ENCODE measurements at regions not wholly inside any gene's neighbourhood (a gene's known extent, or its start where the extent isn't known, plus 50 kb on each side); places are given as distances from the start of the nearest gene placed in this dataset.

DNA sequence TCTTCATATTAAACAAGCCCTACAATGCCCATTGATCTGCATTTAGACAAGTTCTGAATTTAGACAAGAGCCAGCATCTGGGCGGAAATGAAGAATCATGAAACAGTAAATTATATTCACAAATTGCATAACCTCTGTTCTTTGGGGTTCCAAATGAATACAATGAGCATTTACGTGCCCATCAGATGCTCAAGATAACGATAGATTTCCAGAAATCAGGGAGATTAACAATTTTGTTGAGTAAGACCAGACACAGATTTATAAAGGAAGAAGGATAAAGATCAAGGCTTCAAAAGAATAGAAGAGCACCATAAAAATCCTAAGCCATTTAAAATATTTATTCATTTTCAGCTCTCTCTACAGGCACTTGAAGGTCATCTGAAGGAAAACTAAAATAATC lies 59.7 kb upstream of the CDH20 start:
- POLR2A ChIA-PET: no interaction called here
- TF ChIP-seq SP2 (IDR thresholded peaks at IDR 0.05; ENCODE audit: extremely low read depth, low read depth, low read length, poor library complexity, severe bottlenecking) (no peak), CBX2 (IDR thresholded peaks at IDR 0.05; ENCODE audit: insufficient read depth, low read length, poor library complexity, severe bottlenecking) (no peak), ARID1B (IDR thresholded peaks at IDR 0.05) (no peak), HIVEP1 (CRISPR knock-in tag; IDR thresholded peaks at IDR 0.05) (no peak), LCOR (CRISPR knock-in tag; IDR thresholded peaks at IDR 0.05) (no peak), FOSL1 (tag; conservative IDR thresholded peaks at IDR 0.05) (no peak), HMG20B (CRISPR knock-in tag; IDR thresholded peaks at IDR 0.05) (no peak), ZNF354B (CRISPR knock-in tag; IDR thresholded peaks at IDR 0.05) (no peak), AFF1 (IDR thresholded peaks at IDR 0.05; ENCODE audit: low read depth in 1 of 2, partially characterized antibody in 2 of 2) (no peak)
- Histone ChIP-seq H3K27me3 (ENCODE audit: control insufficient read depth in 2 of 2, insufficient read depth in 2 of 2, low read length in 2 of 2) (no peaks in the 10 kb centered on the region), H3K36me3 (ENCODE audit: control insufficient read depth, insufficient read depth, low read length) (no peaks in the 10 kb centered on the region), H3K9me1 (ENCODE audit: control insufficient read depth, insufficient read depth, low read length) (no peaks in the 10 kb centered on the region), H3K9ac (ENCODE audit: insufficient read depth in 1 of 2, low read depth in 2 of 2, low read length in 2 of 2) (no peak overlapping the region), H2AFZ (ENCODE audit: low read depth, low read length) (no peak overlapping the region), H3K79me2 (ENCODE audit: control insufficient read depth, insufficient read depth, low read length) (no peaks in the 10 kb centered on the region), H3K4me1 (replicated peaks in 1 of 2; ENCODE audit: control insufficient read depth in 2 of 2, insufficient read depth in 2 of 2, low read length in 2 of 2) (no peaks in the 10 kb centered on the region), H3K27ac (ENCODE audit: extremely low read depth, low read depth, low read length) (no peak overlapping the region), H4K20me1 (replicated peaks; ENCODE audit: control insufficient read depth, insufficient read depth, low read length) (no peaks in the 10 kb centered on the region), H3K4me3 (no peak overlapping the region), H3K9me3 (replicated peaks; ENCODE audit: control insufficient read depth, insufficient read depth, low read depth, low read length) (no peaks in the 10 kb centered on the region), H3K4me2 (ENCODE audit: insufficient read depth, low read length) (no peak overlapping the region)
- intact Hi-C loops (cut with micrococcal nuclease) (no loop called here), in situ Hi-C loops (cut with MboI) (no loop called here)
- BruUV-seq (replicated peaks): no TSS peak
- FAIRE-seq (no peak), DNase-seq (ENCODE audit: extremely low read depth in 1 of 4, low spot score in 3 of 4) (no peak), ATAC-seq (no peak)
- 0% methylated on average over 3 of the region's 3 CpGs for WGBS (ENCODE audit: insufficient coverage, low coverage, missing lambda C conversion rate)
- CTCF ChIA-PET (ENCODE audit: low intra/inter-chr PET ratio): no interaction called here
